Liver (tissue), 8 donors: ENCODE measurements at regions not wholly inside any gene's neighbourhood (a gene's known extent, or its start where the extent isn't known, plus 50 kb on each side); places are given as distances from the start of the nearest gene placed in this dataset.

ENCODE experiments used
- DNase-seq: peaks from one replicate; pipeline ENCODE4 v3.0.0-alpha.2; 2017; ENCODE audit warnings: low spot score
- H3K27ac ChIP-seq, 2 donors: one replicate each; pipeline ENCODE4 v1.7.0; 2013; ENCODE audit warnings: inconsistent platforms in 2 of 2, low read length in 2 of 2, control low read depth in 1 of 2, low read depth in 1 of 2, mild to moderate bottlenecking in 1 of 2
- H3K27me3 ChIP-seq, 4 donors: one replicate each; pipeline versions ENCODE4 v1.6.1 to v1.7.0; 2013; ENCODE audit warnings: low read length in 3 of 4, inconsistent platforms in 1 of 4, mild to moderate bottlenecking in 1 of 4, moderate library complexity in 1 of 4; ENCODE audit not compliant: control insufficient read depth in 4 of 4, insufficient read depth in 4 of 4
- H3K36me3 ChIP-seq, 4 donors: one replicate each; pipeline versions ENCODE4 v1.6.1 to v1.7.0; 2013; ENCODE audit warnings: low read length in 3 of 4, mild to moderate bottlenecking in 3 of 4, low read depth in 1 of 4, moderate library complexity in 1 of 4; ENCODE audit not compliant: control insufficient read depth in 4 of 4, insufficient read depth in 3 of 4
- H3K4me1 ChIP-seq, 4 donors: one replicate each; pipeline versions ENCODE4 v1.6.1 to v1.7.0; 2013; ENCODE audit warnings: low read length in 3 of 4, mild to moderate bottlenecking in 3 of 4, moderate library complexity in 1 of 4; ENCODE audit not compliant: control insufficient read depth in 4 of 4, insufficient read depth in 4 of 4
- H3K4me3 ChIP-seq, 3 donors: one replicate each; pipeline versions ENCODE4 v1.6.1 to v1.7.0; 2013; ENCODE audit warnings: low read length in 3 of 3, control low read depth in 1 of 3, low read depth in 1 of 3, mild to moderate bottlenecking in 1 of 3
- H3K9ac ChIP-seq, 2 donors: one replicate each; pipeline ENCODE4 v1.7.0; 2013; ENCODE audit warnings: low read length in 2 of 2, mild to moderate bottlenecking in 2 of 2, moderate library complexity in 2 of 2, control low read depth in 1 of 2, low read depth in 1 of 2
- H3K9me3 ChIP-seq, 4 donors: one replicate each; pipeline versions ENCODE4 v1.6.1 to v1.7.0; 2013; ENCODE audit warnings: low read length in 3 of 4; ENCODE audit not compliant: control insufficient read depth in 4 of 4
- ATF3 ChIP-seq: IDR thresholded peaks from 2 replicates; pipeline ENCODE4 v1.6.1; 2016; ENCODE audit warnings: antibody characterized with exemption
- CTCF ChIP-seq: fragments of 150-350 bp; IDR thresholded peaks from 2 replicates; pipeline ENCODE4 v1.5.1; 2017; ENCODE audit warnings: improper control_type of control experiment, low read depth, low read length; ENCODE audit not compliant: missing input control
- FOXA1 ChIP-seq: IDR thresholded peaks from 2 replicates; pipeline ENCODE4 v1.6.1; 2016; ENCODE audit warnings: antibody characterized with exemption
- FOXA2 ChIP-seq: IDR thresholded peaks from 2 replicates; pipeline ENCODE4 v1.6.1; 2016; ENCODE audit warnings: antibody characterized with exemption
- GABPA ChIP-seq, 2 donors: IDR thresholded peaks in 1 of 2; conservative IDR thresholded peaks in 1 of 2; 2 replicates each; pipeline ENCODE4 v1.6.1; 2016; ENCODE audit warnings: antibody characterized with exemption in 2 of 2, mild to moderate bottlenecking in 1 of 2, moderate library complexity in 1 of 2
- HNF4A ChIP-seq, 2 donors: conservative IDR thresholded peaks; 2 replicates each; pipeline ENCODE4 v1.6.1; 2016; ENCODE audit warnings: antibody characterized with exemption in 2 of 2, mild to moderate bottlenecking in 2 of 2
- HNF4G ChIP-seq: IDR thresholded peaks from 2 replicates; pipeline ENCODE4 v1.6.1; 2016; ENCODE audit warnings: antibody characterized with exemption
- JUND ChIP-seq, 2 donors: IDR thresholded peaks; 2 replicates each; pipeline ENCODE4 v1.6.1; 2016; ENCODE audit warnings: antibody characterized with exemption in 2 of 2
- MAX ChIP-seq: IDR thresholded peaks from 2 replicates; pipeline ENCODE4 v1.6.1; 2016; ENCODE audit warnings: antibody characterized with exemption
- NR2F2 ChIP-seq: IDR thresholded peaks from 2 replicates; pipeline ENCODE4 v1.6.1; 2016; ENCODE audit warnings: antibody characterized with exemption
- RAD21 ChIP-seq, 2 donors: IDR thresholded peaks; 2 replicates each; pipeline ENCODE4 v1.6.1; 2016; ENCODE audit warnings: antibody characterized with exemption in 2 of 2, mild to moderate bottlenecking in 2 of 2
- REST ChIP-seq: IDR thresholded peaks from 2 replicates; pipeline ENCODE4 v1.6.1; 2016; ENCODE audit warnings: antibody characterized with exemption, mild to moderate bottlenecking
- RXRA ChIP-seq, 2 donors: IDR thresholded peaks; 2 replicates each; pipeline ENCODE4 v1.6.1; 2017 to 2018; ENCODE audit warnings: antibody characterized with exemption in 2 of 2, mild to moderate bottlenecking in 1 of 2
- SP1 ChIP-seq: IDR thresholded peaks from 2 replicates; pipeline ENCODE4 v1.6.1; 2018; ENCODE audit warnings: antibody characterized with exemption, mild to moderate bottlenecking
- YY1 ChIP-seq: IDR thresholded peaks from 2 replicates; pipeline ENCODE4 v1.6.1; 2016; ENCODE audit warnings: antibody characterized with exemption, mild to moderate bottlenecking
- ZBTB33 ChIP-seq: IDR thresholded peaks from 2 replicates; pipeline ENCODE4 v1.6.1; 2016; ENCODE audit warnings: antibody characterized with exemption
- WGBS: extraction: QIAGEN DNeasy Blood & Tissue Kit; methylation state at CpG from one replicate; pipeline ENCODE4 v1.1.7; 2013; 5-methylcytosine and 5-hydroxymethylcytosine counted together
- donor health status: healthy.
- donor health status: healthy.
- donor health status: healthy.
- donor health status: healthy.
- donor health status: healthy.

- no peak for TF ChIP-seq CTCF
- no peak for TF ChIP-seq FOXA1
- TF ChIP-seq RAD21 (IDR thresholded peaks at IDR 0.05), result no peak
- TF ChIP-seq NR2F2, result no peak
These were observed 1524.6 kb downstream of the TBC1D22A start (continued) for GRCh38 chr22:48287031-48287430.

- 79% methylated on average over 4 of the region's 4 CpGs for WGBS
- Histone ChIP-seq H3K4me3 (no peak overlapping the region), H3K36me3 (no peaks in the 10 kb centered on the region)
These were observed 1522.2 kb downstream of the TBC1D22A start for GRCh38 chr22:48284671-48285070.

GRCh38 chr22:48282804-48283203, 1520.4 kb downstream of the TBC1D22A start:
- H3K4me1 ChIP-seq, result no peaks in the 10 kb centered on the region
- H3K27me3 ChIP-seq, result peaks cover 0 to 5% (median 1%) of the 10 kb centered on the region in 4 donors
- no peak for DNase-seq
- peaks cover 0 to 1% (median 0%) of the 10 kb centered on the region in 4 donors for H3K9me3 ChIP-seq
- H3K4me3 ChIP-seq, result no peak overlapping the region
- H3K9ac ChIP-seq, result no peak overlapping the region
- no peak overlapping the region for H3K27ac ChIP-seq
- H3K36me3 ChIP-seq, result no peaks in the 10 kb centered on the region
- WGBS, result 81% methylated on average over 2 of the region's 2 CpGs
- TF ChIP-seq JUND (IDR thresholded peaks at IDR 0.05), result no peak
- no peak for TF ChIP-seq ATF3
- TF ChIP-seq YY1, result no peak
- TF ChIP-seq HNF4A (conservative IDR thresholded peaks at IDR 0.05), result no peak
- no peak for TF ChIP-seq ZBTB33
- no peak for TF ChIP-seq SP1
- no peak for TF ChIP-seq RXRA (IDR thresholded peaks at IDR 0.05)
- no peak for TF ChIP-seq FOXA2
- no peak for TF ChIP-seq REST
- TF ChIP-seq MAX, result no peak
- no peak for TF ChIP-seq GABPA (IDR thresholded peaks at IDR 0.05 in 1 of 2, conservative IDR thresholded peaks at IDR 0.05 in 1 of 2)
- no peak for TF ChIP-seq CTCF
- TF ChIP-seq RAD21 (IDR thresholded peaks at IDR 0.05), result no peak
- no peak for TF ChIP-seq HNF4G

More at GRCh38 chr22:48284671-48285070, 1522.2 kb downstream of the TBC1D22A start:
- DNase-seq, result no peak
- H3K9ac ChIP-seq, result no peak overlapping the region
- no peak overlapping the region for H3K27ac ChIP-seq
- H3K27me3 ChIP-seq, result peaks cover 0 to 8% (median 2%) of the 10 kb centered on the region in 4 donors
- H3K9me3 ChIP-seq, result peaks cover 0 to 1% (median 0%) of the 10 kb centered on the region in 4 donors
- no peak for TF ChIP-seq ZBTB33
- no peak for TF ChIP-seq RXRA (IDR thresholded peaks at IDR 0.05)
- no peaks in the 10 kb centered on the region for H3K4me1 ChIP-seq
